ENCODE measurements at regions not wholly inside any gene's neighbourhood (a gene's known extent, or its start where the extent isn't known, plus 50 kb on each side); places are given as distances from the start of the nearest gene placed in this dataset.

- TF ChIP-seq CTCF (IDR thresholded peaks at IDR 0.05): no peak
- TF ChIP-seq POLR2AphosphoS5 (IDR thresholded peaks at IDR 0.05): no peak
- TF ChIP-seq POLR2A (IDR thresholded peaks at IDR 0.05): no peak
These were observed 330.2 kb upstream of the B3GAT1 start for GRCh38 chr11:134742224-134742612.
